Spleen (tissue), 7 donors: ENCODE measurements at regions not wholly inside any gene's neighbourhood (a gene's known extent, or its start where the extent isn't known, plus 50 kb on each side); places are given as distances from the start of the nearest gene placed in this dataset.

Experiments used
- POLR2A ChIP-seq, 3 donors: fragments of 450-650 bp; IDR thresholded peaks; one replicate each; pipeline ENCODE4 v1.5.1; 2017; ENCODE audit warnings: antibody characterized with exemption in 3 of 3, mild to moderate bottlenecking in 1 of 3
- POLR2AphosphoS5 ChIP-seq, 3 donors: sonication (generic); formaldehyde crosslinking; IDR thresholded peaks; one replicate each; pipeline ENCODE4 v1.5.1; 2017; ENCODE audit warnings: antibody characterized with exemption in 3 of 3
- TF ChIP-seq, protein P1 (sequence below), 11 experiments: fragments of 200-600 bp in 7 of 11; fragments of 450-650 bp in 4 of 11; sonication (generic) in 4 of 11; IDR thresholded peaks in 8 of 11; conservative IDR thresholded peaks in 3 of 11; 1 replicate in 7 of 11; 2 replicates in 4 of 11; pipeline versions ENCODE4 v1.4.0 to v1.8.0; 2016 to 2021; ENCODE audit warnings: antibody characterized with exemption in 11 of 11, inconsistent platforms in 4 of 11, mild to moderate bottlenecking in 1 of 11
- donor health status: DM: no; HTN: no; CAD: no; lungs with moderate emphysema.
- donor health status: DM: no; HTN: no; CAD: no.
- donor health status: DM: no; HTN: no; CAD: no.

DNA sequence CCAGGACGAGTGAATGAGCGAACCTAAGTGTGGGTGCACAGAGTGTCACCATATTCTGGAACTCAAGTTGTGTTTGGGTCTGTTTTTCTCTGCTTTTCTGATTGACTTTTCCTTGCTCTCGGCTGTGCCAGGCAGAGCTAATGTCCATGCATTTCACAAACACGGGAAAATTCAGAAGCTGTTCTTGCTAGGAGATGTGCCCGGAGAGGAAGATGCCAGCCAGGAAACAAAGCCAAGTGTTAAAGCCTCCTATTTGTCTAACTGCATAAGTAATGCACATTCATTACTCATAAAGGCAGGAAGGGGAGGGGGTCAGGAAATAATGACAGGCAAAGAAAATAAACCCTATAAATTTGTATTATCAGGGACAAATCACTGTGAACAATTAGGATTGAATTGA is 250.4 kb upstream of the SFSWAP start:
- TF ChIP-seq, protein P1, sequence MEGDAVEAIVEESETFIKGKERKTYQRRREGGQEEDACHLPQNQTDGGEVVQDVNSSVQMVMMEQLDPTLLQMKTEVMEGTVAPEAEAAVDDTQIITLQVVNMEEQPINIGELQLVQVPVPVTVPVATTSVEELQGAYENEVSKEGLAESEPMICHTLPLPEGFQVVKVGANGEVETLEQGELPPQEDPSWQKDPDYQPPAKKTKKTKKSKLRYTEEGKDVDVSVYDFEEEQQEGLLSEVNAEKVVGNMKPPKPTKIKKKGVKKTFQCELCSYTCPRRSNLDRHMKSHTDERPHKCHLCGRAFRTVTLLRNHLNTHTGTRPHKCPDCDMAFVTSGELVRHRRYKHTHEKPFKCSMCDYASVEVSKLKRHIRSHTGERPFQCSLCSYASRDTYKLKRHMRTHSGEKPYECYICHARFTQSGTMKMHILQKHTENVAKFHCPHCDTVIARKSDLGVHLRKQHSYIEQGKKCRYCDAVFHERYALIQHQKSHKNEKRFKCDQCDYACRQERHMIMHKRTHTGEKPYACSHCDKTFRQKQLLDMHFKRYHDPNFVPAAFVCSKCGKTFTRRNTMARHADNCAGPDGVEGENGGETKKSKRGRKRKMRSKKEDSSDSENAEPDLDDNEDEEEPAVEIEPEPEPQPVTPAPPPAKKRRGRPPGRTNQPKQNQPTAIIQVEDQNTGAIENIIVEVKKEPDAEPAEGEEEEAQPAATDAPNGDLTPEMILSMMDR (IDR thresholded peaks at IDR 0.05 in 8 of 11, conservative IDR thresholded peaks at IDR 0.05 in 3 of 11): no peak
- TF ChIP-seq POLR2A (IDR thresholded peaks at IDR 0.05): no peak
- TF ChIP-seq POLR2AphosphoS5 (IDR thresholded peaks at IDR 0.05): no peak
